ENCODE measurements at regions not wholly inside any gene's neighbourhood (a gene's known extent, or its start where the extent isn't known, plus 50 kb on each side); places are given as distances from the start of the nearest gene placed in this dataset.

DNA sequence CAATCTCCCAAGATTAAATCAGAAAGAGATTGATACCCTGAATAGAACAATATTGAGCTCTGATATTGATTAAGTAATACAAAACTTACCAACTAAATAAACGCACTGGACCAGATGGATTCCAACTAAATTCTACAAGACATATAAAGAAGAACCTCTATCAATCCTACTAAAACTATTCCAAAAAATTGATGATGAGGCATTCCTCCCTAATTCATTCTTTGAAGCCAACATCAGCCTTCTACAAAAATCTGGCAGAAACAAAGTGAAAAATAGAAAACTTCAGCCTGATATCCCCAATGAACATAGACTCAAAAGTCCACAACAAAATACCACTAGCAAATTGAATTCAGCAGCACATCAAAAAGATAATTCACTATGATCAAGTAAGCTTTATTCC, 695.5 kb downstream of the NYAP2 start:
- no peak overlapping the region for H3K4me3 ChIP-seq
- peaks cover 0 to 6% (median 0%) of the 10 kb centered on the region in 3 donors for H3K9me3 ChIP-seq
- DNase-seq = no peak
- H3K27ac ChIP-seq = no peak overlapping the region
- no peaks in the 10 kb centered on the region for H3K4me1 ChIP-seq
- TF ChIP-seq, protein P1, sequence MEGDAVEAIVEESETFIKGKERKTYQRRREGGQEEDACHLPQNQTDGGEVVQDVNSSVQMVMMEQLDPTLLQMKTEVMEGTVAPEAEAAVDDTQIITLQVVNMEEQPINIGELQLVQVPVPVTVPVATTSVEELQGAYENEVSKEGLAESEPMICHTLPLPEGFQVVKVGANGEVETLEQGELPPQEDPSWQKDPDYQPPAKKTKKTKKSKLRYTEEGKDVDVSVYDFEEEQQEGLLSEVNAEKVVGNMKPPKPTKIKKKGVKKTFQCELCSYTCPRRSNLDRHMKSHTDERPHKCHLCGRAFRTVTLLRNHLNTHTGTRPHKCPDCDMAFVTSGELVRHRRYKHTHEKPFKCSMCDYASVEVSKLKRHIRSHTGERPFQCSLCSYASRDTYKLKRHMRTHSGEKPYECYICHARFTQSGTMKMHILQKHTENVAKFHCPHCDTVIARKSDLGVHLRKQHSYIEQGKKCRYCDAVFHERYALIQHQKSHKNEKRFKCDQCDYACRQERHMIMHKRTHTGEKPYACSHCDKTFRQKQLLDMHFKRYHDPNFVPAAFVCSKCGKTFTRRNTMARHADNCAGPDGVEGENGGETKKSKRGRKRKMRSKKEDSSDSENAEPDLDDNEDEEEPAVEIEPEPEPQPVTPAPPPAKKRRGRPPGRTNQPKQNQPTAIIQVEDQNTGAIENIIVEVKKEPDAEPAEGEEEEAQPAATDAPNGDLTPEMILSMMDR (IDR thresholded peaks at IDR 0.05) = no peak
- intact Hi-C loops (cut with DNase I; ENCODE audit: low total_unique reads) = no loop called here
- H3K36me3 ChIP-seq = no peaks in the 10 kb centered on the region
- no peaks in the 10 kb centered on the region for H3K27me3 ChIP-seq

- H3K36me3 ChIP-seq = no peaks in the 10 kb centered on the region
- intact Hi-C loops (cut with DNase I; ENCODE audit: low total_unique reads) = no loop called here
These were observed 693.9 kb downstream of the NYAP2 start for GRCh38 chr2:226093364-226093763.

GRCh38 chr2:226088366-226088674, 688.8 kb downstream of the NYAP2 start:
- peaks cover 0 to 3% (median 0%) of the 10 kb centered on the region in 3 donors for H3K9me3 ChIP-seq
- H3K27me3 ChIP-seq = no peaks in the 10 kb centered on the region
- TF ChIP-seq, protein P1 (IDR thresholded peaks at IDR 0.05) = no peak
- H3K36me3 ChIP-seq = no peaks in the 10 kb centered on the region
- no peak for DNase-seq
- no peak overlapping the region for H3K27ac ChIP-seq
- H3K4me1 ChIP-seq = no peaks in the 10 kb centered on the region
- H3K4me3 ChIP-seq = no peak overlapping the region
- intact Hi-C loops (cut with DNase I; ENCODE audit: low total_unique reads) = no loop called here

More at GRCh38 chr2:226093364-226093763, 693.9 kb downstream of the NYAP2 start:
- no peaks in the 10 kb centered on the region for H3K27me3 ChIP-seq
- no peak for DNase-seq
- H3K4me1 ChIP-seq = no peaks in the 10 kb centered on the region
- TF ChIP-seq, protein P1 (IDR thresholded peaks at IDR 0.05) = no peak
- H3K27ac ChIP-seq = no peak overlapping the region
- no peak overlapping the region for H3K4me3 ChIP-seq
- peaks cover 0 to 6% (median 0%) of the 10 kb centered on the region in 3 donors for H3K9me3 ChIP-seq

DNA sequence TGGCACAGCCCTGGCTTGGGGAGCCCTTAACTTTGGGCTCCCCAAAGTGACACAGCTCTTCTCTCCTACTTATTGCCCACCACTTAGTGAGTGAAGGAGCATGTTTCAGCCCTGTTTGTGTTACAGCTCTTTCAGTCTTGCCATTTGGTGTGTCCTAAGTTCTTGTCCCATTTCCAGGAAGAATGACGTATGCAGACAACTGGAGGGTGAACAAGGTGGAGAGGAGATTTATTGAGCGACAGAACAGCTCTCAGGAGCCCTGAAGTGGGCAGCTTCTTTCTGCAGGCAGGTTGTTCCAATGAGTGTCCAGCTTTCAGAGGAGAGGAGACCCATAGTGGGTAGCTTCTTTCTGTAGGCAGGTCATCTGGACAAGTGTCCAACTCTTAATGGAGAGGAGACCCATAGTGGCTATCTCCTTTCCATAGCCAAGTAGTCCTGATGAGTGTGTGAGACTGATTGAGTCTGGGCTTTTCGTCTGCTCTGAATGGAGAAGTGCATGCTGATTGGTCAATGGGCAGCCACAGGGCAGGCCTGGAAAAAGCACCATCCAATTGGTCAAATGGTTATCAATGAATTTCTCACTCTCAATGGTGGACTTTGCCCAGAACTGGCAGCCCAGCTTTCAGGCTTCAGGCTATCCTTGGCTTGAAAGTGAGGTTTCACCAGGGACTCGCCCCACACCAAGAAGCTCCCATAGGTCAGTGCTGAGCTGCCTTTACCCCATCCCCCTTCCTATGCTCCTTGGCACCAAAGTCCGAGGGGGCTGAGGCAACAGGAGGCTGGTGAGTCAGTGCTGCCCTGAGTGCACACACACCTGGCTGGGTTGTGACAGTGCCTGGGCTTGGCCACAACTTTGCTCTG, 688.2 kb downstream of the NYAP2 start:
- Histone ChIP-seq H3K4me3 (no peak overlapping the region), H3K4me1 (no peaks in the 10 kb centered on the region), H3K36me3 (no peaks in the 10 kb centered on the region), H3K9me3 (no peaks in the 10 kb centered on the region), H3K27ac (no peak overlapping the region), H3K27me3 (no peaks in the 10 kb centered on the region)
- no peak for DNase-seq
- intact Hi-C loops (cut with DNase I; ENCODE audit: low total_unique reads) = no loop called here
- TF ChIP-seq, protein P1 (IDR thresholded peaks at IDR 0.05) = no peak

DNA sequence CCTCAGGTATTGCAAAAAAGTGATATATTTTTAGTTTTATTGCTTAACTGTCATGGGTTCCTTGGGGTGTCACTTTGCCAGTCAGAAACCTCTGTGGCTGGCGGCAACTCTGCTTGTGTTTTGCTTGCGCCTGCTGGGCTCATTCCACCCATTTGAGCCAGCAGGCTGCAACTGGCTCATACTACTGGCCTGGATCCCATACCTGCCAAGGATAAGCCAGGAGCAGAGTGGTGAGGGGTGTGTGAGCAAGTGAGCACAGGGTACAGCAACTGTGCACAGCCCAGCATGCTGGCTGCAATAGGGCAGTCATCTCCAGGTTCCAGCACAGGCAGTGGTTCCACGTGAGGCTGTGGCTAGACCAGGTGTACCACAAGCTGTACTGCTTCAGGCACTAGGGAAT, 687.5 kb downstream of the NYAP2 start:
- TF ChIP-seq, protein P1 (IDR thresholded peaks at IDR 0.05) = no peak

More for the DNA sequence above, 687.5 kb downstream of the NYAP2 start:
- no peaks in the 10 kb centered on the region for H3K4me1 ChIP-seq
- H3K27ac ChIP-seq = no peak overlapping the region
- no peaks in the 10 kb centered on the region for H3K36me3 ChIP-seq
- intact Hi-C loops (cut with DNase I; ENCODE audit: low total_unique reads) = no loop called here
- DNase-seq = no peak
- no peaks in the 10 kb centered on the region for H3K27me3 ChIP-seq
- no peaks in the 10 kb centered on the region for H3K9me3 ChIP-seq
- no peak overlapping the region for H3K4me3 ChIP-seq
